Anterior cingulate cortex (tissue), 58 donors: ENCODE measurements at regions not wholly inside any gene's neighbourhood (a gene's known extent, or its start where the extent isn't known, plus 50 kb on each side); places are given as distances from the start of the nearest gene placed in this dataset.
"Not testable (repeated sequence)": the region's sequence is repeated elsewhere in the genome, so short reads cannot be mapped to it uniquely, and the experiment has no call there.

Experiments
- DNase-seq, 58 donors: peaks; one replicate each; lab custom pipeline; 2025; lab: John Stamatoyannopoulos, UW

DNA sequence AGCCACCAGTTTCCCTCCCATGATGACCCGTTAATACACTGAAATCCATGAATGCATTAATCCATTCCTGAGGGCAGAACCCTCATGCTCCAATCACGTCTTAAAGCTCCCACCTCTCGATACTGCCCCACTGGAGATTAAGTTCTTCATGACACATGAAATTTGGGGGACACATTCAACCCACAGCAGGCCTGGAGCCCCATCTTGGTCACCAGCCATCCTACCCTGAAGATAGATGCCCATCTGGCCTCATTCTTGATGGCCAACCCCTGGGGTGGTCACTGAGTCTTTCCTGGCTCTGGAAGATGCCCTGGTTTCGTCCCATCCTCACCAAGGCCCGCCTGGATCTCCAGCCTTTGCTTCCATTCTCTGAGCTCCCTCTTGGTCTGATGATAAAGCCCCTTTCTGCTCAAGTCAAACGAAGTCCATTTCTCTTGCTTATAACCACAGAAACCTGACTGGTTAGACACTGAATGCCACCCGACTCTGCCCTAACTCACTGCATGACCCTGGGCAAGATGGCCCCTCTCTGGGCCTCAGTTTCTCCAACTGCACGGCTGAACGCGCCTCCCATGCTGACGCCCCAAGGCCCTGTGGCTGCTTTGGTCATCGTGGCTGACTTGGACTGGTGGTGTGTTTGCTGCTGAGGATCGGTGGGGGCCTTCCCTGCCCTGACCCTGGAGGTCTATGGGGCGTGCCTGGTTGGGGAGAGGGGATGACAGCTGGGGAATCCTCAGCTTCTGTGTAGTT lies 138.4 kb upstream of the IER5L start:
- DNase-seq, result no peak

DNA sequence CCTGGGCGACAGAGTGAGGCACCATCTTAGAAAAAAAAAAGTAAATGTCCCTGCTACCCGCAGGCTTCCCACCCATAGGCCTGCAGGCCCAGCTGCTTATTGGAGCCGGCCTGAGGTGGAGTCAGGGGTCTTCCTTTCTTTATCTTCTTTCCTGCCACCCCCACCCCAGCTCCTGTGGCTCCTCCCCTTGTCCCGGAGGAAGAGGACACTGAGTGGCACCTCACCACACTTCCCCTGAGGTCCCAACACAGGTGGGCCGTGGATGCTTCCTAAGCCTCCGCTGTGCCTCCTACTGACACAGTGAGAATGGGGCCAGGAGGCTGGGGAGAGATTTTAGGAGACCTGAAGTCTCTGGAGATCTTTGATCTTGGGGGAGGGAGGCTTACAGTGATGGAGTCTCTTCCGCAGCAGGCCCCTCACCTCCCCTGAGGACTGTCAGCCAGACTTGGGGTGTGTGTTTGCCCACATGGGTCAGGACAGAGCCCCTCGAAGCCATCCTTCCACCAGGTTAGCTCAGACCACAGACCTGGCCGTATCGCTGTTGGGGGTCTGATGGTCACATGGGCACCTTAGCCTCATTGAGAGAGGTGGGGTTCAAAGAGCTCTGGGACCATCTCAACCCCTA lies 135.4 kb upstream of the IER5L start:
- DNase-seq, result no peak

DNA sequence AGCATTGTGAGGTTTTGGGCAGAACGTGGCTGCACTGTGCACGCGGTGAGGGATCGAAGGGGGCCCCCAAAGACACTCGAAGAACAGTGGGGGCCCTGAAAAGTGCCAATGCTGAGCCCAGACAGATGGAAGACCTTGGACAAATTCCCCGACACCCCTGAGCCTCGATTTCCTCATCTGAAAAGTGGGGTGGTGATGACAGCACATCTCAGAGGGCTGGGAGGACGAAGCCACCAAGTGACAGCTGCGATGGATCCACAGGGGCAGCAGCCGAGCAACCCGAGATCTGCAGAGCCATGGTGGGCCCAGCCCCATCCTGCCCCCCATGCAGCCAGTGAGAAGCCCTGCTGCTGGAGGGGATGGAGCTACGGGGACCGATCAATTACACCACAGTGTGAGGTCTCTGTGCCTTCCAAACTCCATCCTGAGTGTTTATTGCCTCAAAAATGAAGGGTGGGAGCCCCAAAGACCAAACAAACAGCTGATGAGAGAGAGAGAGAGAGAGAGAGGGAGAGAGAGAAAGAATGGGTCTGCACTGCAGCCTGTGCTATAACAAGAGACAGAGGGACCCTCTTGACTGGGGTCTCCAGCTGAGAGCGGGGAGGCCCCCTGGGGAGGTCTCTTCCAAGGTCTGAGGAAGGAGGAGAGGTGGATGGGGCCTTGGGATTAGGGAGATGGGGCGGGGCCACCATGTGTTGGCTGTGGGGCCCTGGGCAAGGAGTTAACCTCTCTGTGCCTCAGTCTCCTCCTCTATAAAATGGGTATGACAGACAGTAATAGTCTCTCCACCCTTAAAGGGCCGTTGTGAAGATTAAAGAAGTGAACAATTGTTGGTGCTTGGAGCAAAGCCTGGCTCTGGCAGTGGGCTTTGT lies 134.4 kb upstream of the IER5L start:
- no peak for DNase-seq

DNA sequence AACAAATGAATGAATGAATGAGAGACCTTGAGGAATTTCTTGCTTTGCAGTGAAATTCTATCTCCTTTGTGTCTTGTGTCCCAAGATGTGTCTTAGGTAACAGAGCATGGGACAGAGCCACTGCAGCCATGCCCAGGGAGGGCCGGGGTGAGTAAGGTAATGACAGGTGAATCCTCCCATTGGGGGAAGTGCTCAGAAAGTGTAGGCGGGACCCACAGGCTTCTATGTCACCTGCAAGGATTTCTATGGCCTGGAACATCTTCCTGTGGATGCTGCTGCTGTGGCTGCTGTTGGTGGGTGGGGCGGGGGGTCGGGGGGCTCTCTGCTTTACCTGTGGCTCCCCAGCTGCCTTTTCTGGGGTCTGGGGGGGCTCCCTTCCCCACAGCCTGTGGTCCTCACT lies 133.6 kb upstream of the IER5L start:
- no peak for DNase-seq

DNA sequence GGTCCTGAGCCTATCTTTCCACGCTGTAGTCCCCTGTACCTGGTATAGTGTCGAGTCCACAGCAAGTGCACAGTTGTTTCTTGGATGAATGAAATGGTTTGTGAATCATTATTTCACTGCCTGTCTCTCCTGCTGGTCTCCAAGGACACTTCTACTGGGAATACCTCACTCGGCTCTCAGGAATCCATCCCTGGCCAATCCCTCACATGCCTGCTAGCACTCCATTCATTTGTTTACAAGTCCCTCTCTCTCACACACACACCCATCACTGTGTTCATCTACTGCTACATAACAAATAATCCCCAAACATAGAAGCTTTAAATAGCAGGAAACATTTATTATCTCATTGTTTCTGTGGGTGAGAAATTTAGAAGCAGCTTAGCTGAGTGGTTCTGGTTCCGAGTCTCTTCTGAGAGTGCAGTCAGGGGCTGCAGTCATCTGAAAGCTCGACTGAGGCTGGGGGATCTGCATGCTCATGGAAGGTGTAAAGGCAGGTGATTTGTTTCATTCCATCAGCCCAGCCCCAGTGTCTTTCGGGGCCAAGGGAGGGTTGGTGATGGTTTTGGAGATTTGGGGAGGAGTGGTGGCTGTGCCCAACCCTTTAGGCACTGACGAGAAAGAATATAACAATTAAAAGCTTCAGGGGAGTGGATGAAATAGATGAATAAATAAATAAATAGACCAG lies 132.7 kb upstream of the IER5L start:
- DNase-seq, result no peak

DNA sequence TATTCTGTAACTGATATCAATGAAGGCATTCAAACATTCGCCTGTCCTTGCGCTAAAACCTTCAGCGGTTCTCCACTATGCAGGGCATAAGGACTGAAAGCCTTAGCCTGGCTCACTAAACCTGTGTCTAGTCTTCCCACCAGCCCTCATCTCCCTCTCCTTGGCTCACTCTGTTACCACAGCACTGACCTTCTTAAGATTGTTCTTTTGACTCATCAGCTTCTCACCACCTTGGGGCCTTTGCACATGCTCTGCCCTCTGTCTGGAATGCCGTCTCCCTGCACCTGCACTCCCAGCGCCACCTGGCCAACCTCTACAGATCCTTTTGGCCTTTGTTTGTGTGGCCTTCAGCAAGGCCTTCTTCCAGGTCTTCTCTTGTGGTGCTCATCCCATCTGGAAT lies 131.8 kb upstream of the IER5L start:
- DNase-seq, result no peak

DNA sequence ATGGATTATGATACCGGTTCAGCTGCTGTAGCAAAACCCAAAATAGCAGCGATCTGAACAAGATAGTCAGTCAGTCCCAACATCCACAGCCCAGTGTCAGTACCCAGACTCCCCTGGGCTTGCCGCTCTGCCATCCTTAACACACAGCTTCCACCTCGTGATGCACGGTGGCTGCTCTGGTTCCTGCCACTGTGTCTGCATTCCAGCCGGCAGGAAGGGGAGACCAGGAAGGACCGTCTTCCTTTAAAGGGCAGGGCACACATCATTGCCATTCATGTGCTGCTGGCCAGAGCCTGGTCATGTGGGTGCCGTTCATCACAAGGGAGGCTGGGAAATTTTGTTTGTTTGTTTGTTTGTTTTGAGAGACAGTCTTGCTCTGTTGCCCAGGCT lies 131.0 kb upstream of the IER5L start:
- no peak for DNase-seq

DNA sequence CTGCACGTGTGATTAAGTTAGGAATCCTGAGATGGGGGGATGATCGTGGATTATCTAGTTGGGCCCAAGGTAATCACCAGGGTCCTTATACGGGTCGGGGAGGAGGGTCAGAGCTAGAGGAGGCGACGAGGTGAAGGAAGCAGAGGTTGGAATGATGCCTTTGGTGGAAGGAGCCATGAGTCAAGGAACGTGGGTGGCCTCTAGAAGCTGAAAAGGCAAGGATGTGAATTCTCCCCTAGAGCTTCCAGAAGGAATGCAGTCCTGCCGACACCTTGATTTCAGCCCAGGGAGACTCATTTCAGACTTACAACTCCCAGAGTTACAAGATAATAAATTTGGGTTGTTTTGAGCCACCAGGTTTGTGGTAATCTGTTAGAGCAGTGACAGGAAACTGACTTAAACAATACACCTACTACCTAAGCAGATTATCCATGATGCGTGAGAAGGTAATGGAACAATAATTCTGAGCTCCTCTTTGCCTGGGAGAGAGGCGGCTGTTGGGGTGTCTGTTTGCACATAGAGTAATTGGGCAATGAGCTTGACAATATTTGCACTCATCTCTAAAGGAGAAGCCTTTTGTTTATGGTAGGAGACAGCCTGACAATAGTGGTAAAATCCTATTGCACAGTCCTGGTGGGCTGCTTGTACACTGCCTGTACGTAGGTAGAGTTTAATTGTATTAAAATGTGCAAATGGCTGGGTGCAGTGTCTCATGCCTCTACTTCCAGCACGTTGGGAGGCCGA lies 129.3 kb upstream of the IER5L start:
- no peak for DNase-seq

DNA sequence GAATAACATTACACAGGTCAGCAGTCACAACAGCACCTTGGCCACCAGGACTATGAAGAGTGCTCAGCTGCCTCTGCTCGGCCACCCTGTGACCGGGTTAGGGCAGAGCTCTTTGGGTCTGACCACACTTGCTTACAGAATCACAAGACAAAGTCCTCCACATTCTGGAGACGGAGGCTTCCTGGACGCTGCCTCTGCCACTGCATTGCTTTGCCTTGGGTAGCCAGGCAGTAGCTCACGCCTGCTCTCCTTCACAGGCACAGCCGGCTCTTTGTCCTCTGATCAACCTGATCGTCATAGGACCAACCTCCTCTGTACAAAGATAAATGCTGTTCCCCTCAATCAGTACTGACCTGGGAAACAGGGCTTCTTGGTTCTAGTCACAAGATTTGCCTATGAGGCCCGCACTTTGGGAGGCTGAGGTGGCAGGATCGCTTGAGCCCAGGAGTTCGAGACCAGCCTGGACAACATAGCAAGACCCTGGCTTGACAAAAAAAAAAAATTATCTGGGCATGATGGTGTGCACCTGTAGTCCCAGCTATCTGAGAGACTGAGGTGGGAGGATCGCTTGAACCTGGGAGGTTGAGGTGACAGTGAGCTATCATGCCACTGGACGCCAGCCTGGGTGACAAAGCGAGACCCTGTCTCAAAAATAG lies 128.4 kb upstream of the IER5L start:
- DNase-seq, result no peak

DNA sequence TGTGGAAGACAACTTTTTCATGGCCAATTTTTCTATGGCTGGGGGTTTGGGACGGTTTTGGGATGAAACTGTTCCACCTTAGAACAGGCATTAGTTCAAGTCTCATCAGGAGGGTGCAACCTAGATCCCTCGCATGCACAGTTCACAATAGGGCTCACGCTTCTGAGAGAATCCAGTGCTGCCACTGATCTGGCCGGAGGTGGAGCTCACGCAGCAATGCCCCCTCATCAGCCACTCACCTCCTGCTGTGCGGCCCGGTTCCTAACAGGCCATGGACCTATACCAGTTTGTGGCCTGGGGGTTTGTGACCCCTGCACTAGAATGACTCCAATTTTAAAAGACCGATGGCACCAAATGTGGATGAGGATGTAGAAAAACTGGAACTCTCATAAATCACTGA lies 127.2 kb upstream of the IER5L start:
- DNase-seq, result no peak

DNA sequence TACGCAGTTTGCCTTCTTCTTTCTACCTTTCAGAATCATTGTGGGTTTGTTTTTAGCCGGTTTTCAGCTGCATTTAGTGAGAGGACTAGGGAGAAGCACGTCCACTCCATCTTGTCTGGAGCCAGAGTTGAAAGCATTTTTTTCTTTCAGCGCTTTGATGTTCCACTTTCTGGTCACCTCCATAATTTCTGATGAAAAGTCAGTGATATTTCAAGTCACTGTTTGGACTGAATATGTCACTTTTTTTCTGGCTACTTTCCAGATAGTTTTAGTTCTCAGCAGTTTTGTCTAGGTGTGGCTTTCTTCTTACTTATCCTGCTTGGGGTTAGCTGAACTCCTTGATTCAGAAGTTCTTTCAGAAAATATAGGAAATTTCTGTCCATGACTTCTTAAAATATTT lies 123.9 kb upstream of the IER5L start:
- no peak for DNase-seq

DNA sequence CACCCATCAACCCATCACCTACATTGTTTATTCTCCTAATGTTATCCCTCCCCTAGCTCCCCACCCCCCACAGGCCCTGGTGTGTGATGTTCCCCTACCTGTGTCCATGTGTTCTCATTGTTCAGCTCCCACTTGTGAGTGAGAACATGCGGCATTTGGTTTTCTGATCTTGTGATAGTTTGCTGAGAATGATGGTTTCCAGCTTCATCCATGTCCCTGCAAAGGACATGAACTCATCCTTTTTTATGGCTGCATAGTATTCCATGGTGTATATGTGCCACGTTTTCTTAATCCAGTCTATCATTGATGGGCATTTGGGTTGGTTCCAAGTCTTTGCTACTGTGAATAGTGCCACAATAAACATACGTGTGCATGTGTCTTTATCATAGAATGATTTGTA lies 118.1 kb upstream of the IER5L start:
- not testable (repeated sequence) for DNase-seq

DNA sequence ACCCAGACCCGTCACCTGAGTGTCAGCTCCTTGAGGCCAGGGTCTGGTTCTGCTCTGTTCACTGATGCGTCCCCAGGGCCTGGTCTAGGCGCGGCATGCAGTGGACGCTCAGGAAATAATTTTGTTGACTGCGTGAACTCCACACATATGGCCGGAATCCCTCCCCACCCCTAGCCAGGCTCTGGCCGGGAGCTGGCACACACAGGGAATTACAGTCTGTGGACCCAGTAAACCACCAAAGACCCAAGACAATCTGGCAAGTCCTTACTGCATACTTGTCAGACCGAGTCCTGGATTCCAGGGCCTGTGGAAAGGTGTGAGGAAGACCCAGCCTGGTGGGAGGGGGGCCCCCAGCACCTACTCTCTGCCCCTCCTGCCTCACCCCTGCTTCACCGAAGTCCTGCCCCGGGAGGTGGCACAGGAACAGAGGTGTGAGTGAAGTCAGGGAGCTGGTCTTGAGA lies 113.0 kb upstream of the IER5L start:
- no peak for DNase-seq

DNA sequence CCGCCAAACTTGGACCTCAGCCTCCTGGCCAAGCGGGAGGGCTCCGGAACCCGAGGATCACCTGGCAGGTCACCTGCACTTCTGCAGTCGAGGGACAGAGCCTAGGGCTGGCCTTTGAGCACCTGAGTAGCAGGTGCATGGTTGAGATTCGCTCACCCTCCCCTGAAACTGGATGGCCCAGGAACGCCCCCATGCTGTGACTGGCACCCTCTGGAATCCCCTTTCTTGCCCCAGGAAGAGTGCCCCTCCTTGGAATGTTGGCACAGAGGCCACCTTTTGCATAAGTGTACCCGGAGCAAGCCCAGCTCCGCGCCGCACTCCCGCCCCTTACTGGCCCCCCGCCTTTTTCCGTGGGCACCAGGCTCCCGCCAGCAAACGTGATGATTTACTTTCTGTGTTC lies 112.5 kb upstream of the IER5L start:
- DNase-seq, result no peak

DNA sequence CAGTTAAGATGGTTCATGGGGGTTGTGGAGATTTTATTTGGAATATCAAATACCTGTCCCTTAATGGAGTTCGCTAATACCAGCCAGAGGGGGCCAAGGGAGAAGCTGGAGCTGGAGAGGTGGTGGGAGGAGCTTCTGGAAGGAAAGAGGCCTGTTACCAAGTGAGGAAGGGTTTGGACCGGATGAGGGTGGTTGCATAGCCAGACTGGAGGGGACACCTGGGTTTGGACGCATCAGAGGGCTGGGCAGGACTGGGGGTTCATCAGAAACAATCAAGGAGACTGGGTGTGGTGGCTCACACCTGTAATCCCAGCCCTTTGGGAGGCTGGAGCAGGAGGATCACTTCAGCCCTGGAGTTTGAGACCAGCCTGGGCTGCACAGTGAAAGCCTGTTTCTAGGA lies 111.8 kb upstream of the IER5L start:
- no peak for DNase-seq

DNA sequence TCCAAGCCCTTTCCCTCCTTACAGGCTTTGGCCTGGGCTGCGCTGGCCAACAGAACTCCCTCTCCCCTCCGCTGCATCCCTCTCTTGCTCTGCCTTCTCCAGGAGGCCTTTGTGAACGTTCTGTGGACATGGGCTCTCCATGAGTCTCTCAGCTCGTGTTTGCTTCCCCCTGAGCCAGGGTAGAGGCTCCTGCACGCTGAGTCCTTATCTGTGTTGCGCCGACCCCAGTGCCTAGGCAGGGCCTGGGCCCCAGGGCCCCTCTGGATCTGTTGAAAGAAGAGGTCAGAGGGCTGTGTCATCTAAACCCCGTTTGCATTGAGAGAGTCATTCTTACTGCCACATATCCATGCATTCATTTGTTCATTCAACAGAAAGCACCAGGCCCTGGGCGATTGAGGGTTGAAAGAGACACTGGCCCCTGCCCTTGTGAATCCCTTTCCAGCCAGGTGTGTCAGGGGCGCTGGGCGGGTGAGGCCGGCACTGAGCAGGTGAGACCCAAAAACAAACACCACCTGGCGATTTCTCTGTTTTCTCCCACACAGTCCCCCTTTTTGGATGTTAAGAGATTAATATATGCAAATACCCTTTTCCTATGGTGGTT lies 111.2 kb upstream of the IER5L start:
- DNase-seq, result no peak

DNA sequence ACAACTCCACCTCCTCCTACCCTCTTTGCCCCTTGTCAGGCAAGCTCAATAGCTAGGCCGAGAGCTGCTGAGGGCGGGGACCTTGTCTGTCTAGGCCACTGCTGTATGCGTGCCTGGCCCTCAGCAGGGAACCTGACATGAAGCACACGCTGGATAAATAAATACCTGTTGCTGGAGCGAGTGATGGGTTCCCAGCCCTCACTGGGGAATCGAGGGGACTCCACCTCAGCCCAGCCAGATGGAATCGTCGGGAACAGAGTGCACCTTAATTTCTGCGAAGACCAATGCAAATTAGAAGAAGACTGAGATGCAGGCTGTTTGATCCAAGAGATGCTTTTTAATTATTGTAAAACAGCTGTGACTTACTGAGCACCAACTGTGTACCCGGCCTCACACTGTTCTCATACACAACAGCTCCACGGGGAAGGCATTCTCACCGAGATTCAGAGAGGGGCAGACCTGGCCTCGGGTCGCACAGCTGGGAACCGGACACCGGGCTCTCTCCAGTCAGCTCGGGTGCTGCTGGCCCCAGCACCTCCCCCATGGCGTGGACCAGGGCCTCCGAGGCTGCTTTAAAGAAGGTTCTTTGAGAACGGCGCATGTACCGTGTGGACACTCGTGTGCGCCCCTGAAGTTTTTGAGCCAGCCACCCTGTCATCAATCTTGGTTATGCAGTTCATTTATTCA lies 109.7 kb upstream of the IER5L start:
- DNase-seq, result no peak

DNA sequence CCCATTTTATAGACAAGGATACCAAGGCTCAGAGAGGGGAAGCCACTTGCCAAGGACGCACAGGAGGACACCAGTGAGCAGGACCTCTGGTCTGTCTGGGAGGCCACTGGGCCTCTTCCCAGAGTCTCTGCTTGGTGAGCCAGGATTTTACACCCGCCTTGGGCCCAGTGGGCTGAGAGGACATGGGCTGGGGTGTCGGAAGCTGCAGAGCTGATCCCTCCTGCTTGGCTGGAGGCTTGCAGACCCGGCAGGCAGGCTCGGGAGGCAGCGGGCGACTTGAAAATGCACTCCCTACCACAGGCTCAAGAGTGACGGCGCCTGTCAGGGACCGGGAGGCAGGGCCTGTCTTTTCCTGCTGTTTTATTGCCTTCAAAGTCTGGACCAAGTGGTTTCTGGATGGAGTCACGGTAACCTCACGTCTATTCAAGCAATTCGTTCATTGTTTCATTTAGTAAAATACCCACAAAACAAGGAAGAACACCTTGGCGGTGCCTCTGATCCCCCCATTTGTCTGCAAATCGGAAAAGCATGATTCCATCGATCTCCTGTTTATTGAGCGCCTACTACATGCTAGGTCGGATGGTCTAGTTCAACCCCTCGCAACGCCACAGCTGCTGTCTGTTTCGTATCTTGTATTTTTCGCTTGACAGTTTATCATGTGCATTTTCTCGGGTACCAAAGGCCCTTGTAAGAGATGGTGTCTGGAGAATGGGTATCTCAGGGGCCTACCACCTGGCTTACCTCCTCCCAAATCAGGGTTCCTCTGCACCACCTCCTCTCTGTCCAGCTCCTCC lies 108.1 kb upstream of the IER5L start:
- DNase-seq, result no peak
